ENCODE measurements at regions not wholly inside any gene's neighbourhood (a gene's known extent, or its start where the extent isn't known, plus 50 kb on each side); places are given as distances from the start of the nearest gene placed in this dataset.
"Not testable (repeated sequence)": the region's sequence is repeated elsewhere in the genome, so short reads cannot be mapped to it uniquely, and the experiment has no call there.

GRCh38 chrX:104372547-104372946 lies 117.8 kb upstream of the ESX1 start:
- no peak for DNase-seq

GRCh38 chrX:104370089-104370488 lies 115.4 kb upstream of the ESX1 start:
- DNase-seq = no peak

DNA sequence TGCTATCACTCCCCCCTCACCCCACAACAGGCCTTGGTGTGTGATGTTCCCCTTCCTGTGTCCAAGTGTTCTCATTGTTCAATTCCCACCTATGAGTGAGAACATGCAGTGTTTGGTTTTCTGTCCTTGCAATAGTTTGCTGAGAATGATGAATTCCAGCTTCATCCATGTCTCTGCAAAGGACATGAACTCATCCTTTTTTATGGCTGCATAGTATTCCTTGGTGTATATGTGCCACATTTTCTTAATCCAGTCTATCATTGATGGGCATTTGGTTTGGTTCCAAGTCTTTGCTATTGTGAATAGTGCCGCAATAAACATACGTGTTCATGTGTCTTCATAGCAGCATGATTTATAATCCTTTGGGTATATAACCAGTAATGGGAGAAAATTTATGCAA lies 106.0 kb upstream of the ESX1 start:
- not testable (repeated sequence) for DNase-seq

DNA sequence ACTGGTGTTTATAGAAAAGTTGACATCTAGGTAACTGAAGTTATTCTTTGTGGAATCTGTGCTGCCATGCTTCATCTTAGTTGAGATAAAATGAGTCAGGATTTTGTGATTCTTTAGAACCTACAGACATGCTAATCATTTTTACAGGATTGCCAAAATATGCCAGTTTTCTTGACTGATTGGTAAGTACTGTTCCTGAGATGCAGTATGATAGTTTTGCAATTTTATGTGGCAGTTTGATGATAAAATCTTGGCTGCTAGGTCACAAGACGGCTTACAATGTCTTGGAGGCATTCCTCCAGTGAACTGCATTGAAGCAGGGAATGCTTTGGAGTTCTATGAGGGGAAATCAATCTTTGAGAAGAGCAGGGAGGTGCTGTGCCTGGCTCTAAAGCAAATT lies 104.4 kb upstream of the ESX1 start:
- DNase-seq = no peak

- DNase-seq = no peak
These were observed 96.5 kb upstream of the ESX1 start for GRCh38 chrX:104351173-104351769.

DNA sequence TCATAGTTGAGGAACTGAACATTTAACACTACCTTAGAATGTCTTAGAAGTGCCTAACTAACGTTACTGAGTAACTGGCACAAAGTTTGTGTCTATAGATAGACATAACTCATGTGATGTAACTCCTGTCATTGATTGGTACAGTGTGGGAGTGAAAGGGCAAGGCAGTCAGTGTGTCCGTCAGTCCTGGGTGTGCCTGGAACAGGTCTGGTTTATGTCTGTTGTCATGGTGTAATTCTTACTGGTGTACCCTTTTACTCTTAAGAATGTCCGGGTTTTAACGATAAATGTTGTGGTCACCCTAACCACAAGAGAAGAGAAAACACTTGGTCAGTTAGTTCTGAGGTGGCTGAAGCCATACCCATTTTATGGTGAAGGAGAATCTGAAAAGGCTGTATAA lies 93.1 kb upstream of the ESX1 start:
- no peak for DNase-seq

GRCh38 chrX:104343428-104344129 lies 88.8 kb upstream of the ESX1 start:
- DNase-seq = peak; percentile 21

DNA sequence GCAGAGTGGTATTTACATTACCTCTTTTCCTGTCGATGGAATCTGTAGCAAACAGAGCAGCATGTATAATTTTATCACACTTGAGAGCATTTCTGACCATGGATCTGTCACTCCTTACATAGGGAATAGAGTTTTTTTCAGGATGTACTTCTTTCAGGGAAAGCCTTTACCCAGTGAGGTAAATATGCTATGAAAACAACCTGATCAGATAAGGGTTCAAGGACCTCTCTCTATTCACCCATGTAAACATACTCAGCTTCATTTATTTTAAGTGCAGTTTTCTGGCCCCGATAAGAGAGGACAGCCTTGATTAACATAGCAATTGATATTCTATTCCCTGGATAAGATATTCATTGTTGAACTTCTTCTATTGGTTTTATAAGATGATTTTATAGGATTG lies 87.3 kb upstream of the ESX1 start:
- DNase-seq = no peak

GRCh38 chrX:104335756-104336155 lies 81.0 kb upstream of the ESX1 start:
- no peak for DNase-seq

GRCh38 chrX:104334971-104335370 lies 80.2 kb upstream of the ESX1 start:
- no peak for DNase-seq

- no peak for DNase-seq
These were observed 76.2 kb upstream of the ESX1 start for GRCh38 chrX:104330966-104331365.

DNA sequence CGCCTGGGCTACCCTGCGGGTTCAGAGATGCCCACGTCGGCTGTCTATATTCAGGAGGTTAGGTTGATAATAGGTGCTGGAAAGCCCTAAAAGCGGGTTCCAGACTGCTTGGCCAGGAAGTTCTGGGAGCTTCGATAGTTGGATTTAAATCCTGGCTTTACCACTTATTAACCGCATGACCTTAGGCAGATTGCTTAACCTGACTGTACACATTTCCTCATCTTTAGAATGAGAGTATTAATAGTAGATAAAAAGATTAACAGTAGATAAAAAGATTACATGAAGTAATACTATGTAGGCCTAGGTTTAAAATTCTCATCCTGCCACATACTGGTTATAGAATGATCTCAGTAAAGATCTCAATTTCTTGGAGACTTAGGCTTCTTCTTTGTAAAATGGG lies 75.0 kb upstream of the ESX1 start:
- DNase-seq = no peak

DNA sequence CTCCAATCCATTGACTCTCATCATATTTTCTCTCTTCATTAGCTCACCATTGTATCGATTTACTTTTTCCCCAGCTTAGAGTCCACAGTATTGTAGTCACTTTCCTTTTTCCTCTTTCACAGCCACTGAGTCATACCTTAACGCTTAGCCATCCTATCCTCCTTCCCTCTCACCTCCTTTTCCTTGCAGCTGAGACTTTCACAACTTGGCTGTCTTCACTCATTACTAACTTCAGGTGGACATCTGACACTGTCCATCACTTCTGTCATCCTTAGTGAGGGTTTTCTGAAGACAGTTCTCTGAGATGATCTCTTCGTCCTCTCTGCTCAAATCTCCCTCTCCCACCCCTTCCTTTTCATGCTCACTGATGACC lies 70.5 kb upstream of the ESX1 start:
- DNase-seq = no peak

DNA sequence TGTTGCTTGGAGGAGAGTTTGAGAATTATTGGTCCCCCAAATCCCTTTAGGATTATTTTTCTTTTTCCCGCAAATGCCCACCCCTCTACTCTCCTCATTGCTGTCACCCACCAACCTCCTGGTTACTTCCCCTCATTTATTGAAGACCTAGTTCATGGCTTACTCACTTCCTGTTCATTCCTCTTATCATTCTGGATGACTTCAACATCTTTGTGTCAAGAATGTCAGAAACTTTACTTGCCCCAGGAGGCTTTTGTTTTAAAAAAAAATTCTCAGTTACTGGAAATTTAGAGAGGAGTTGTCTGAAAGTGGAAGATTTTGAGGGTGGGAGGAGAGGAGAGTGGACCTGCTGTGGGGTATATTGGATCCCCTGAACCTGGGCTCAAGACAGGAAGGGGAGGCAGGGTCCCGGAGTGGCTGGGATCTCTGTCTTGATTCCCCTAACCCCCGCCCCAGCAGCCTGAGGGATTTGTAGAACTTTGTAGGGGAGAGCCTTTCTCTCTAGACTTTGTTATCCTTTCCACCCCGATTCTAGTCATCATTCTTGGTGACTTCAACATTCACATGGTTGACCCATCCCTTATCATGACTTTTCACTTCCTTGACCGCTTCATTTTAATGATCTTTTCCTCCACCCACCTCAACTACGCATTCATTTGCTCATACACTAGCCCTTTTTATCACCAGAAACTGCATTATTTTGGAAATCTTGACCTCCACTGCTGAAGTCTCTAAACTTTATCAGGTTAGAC lies 69.9 kb upstream of the ESX1 start:
- DNase-seq = no peak

- no peak for DNase-seq
These were observed 64.6 kb upstream of the ESX1 start for GRCh38 chrX:104319346-104319745.

DNA sequence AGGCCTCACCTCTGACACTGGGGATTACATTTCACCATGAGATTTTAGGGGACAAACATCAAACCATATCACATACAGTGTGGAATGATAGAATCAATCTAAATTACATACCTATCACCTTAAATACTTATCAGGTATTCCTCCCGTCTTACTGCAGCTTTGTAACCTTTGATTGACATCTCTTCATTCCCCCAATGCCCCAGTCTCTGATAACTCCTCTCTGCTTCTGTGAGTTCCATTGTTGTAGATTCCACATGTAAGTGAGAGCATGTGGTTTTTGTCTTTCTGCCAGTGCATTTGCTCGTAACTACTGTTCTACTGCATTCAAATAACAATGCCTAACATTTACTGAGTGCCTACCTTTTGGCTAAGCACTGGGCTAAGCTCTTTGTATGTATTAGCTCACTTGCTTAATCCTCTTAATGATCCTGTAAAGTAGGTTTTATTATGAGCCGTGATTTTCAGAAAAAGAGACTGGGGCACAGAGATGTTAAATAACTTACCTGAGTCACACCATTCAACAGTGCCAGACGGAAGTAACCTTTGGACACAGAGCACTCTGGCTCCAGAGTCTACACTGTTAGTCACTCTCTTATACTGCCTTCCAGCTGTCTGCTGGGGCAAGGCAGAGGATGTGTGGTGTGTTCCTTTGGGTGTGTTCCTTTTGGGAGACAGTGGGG lies 63.7 kb upstream of the ESX1 start:
- no peak for DNase-seq

DNA sequence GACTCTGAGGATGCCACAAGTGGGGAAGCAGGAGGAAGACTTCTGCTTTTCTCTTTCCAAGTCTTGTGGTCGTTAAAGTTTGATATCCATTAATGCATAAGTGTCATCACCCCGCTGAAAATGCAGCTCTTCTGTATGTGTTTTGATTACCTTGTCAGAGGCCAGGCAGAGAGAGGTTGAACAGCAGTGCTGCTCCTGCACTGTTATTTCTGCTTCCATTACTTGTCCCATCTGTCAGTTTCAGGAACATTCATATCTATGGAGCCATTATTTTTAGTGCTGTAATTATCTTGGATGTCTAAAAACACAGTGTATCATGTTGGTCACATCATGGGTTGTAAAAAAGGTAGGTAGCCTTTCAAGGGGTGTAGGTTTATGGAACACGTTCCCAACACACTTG lies 62.0 kb upstream of the ESX1 start:
- DNase-seq = no peak

- no peak for DNase-seq
These were observed 60.8 kb upstream of the ESX1 start for GRCh38 chrX:104315555-104315954.

DNA sequence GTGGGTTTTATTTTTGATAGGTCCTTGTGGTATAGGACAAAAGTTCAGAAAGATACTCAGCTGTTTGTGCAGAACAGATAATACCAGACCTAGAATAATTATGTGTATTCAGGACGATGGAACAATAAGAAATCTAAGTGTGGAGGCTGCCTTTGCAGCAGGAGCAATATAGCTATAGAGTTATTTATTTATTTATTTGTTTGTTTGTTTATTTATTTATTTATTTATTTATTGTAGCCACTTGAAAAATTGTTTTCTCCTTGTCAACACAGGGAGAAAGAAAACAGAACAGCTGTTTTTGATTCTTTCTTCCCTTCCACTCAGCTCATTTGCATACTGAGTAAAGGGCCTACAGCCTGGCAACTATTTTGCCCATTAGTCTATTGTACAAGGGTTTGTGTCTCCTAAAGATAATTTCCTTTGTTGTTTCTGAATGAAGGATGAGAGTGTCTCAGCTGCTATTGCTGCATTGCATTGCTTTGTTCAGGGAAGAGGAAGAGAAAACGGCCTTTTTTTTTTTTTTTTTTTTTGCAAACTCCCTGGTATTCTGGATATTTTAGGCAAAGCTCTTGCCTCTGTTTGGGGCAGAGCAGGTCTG lies 56.0 kb upstream of the ESX1 start:
- DNase-seq = no peak

GRCh38 chrX:104310090-104310489 lies 55.4 kb upstream of the ESX1 start:
- no peak for DNase-seq

DNA sequence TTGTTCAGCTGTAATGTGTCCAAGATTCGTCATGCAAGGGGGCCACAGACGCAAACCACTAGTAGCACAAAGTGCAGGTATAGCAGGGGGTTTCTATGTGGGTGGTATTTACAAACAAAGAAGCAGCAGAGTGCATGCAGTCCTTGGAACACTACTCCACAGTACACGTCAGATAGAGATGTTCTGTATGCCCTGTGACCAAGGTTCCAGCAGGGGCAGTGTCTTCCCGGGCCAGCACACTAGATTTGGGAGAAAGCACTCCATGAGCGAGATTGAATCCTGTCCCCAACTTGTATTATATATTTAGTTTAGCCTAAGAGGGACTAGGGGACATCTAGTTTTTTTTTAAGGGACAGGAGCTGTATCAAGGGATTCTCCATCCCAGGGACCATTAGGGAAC lies 54.4 kb upstream of the ESX1 start:
- no peak for DNase-seq

DNA sequence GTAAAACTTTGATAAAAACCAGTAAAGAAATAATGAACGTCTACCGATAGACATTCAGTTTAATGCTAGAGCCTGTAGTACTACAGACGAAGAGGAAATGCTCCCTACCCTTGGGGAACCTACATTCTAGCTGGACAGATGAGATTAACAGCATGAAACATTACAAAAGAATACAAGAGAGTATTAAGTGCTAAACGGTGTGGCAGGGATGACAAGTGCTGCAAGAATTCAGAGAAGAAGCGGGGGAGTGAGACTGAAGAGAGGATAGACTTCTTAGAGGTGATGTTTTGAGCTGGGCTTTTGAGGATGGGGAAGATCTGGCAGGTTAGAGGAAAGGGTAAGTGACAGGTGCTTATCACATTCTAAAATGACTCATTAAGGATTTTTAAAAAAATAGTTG lies 52.6 kb upstream of the ESX1 start:
- DNase-seq = no peak

DNA sequence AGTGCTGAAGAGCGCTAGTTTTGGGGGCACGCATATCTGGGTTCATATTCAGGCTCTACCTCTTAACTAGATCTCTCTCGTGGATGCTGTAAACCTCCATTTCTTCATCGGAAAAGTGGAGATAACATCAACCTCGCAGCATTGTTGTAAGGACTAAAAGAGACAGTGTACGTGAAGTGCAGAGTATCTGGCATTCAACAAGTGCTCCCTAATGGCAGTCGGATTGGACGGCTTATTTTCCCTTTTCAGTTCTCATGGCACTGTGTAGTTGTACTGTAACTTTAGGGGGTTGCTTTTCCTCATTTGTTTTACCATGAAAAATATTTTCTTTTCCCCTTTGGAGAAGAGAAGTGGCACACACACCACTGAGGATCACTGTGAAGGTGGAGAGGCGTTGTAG lies 51.4 kb upstream of the ESX1 start:
- DNase-seq = no peak

All from stimulated activated CD4-positive, alpha-beta T cell treated with anti-CD3 and anti-CD28 coated beads, Interleukin-15, amount 100 ng/mL, for 24 hours (primary cell).